C1 segment of cervical spinal cord (tissue), 14 donors: ENCODE measurements at regions not wholly inside any gene's neighbourhood (a gene's known extent, or its start where the extent isn't known, plus 50 kb on each side); places are given as distances from the start of the nearest gene placed in this dataset.

Experiments
- DNase-seq, 14 donors: peaks; one replicate each; lab custom pipeline; 2025; lab: John Stamatoyannopoulos, UW

GRCh38 chrX:96621811-96622210 is 62.8 kb upstream of the DIAPH2 start:
- no peak for DNase-seq
